ENCODE measurements at regions not wholly inside any gene's neighbourhood (a gene's known extent, or its start where the extent isn't known, plus 50 kb on each side); places are given as distances from the start of the nearest gene placed in this dataset.

GRCh38 chr18:37778417-37779165 is 213.0 kb upstream of the CELF4 start:
- Mint-ChIP-seq H3K4me1 (no peaks in the 10 kb centered on the region), H3K27ac (no peak overlapping the region), H3K36me3 (no peaks in the 10 kb centered on the region), H3K27me3 (peaks cover 0 to 1% of the 10 kb centered on the region in 2 donors), H3K4me3 (no peak overlapping the region), H3K9me3 (peaks cover 0 to 6% (median 1%) of the 10 kb centered on the region in 8 donors)
- CTCF ChIA-PET (ENCODE audit: partially characterized antibody), result no interaction called here
- Histone ChIP-seq H3K27ac (ENCODE audit: low read depth, low read length) (no peak overlapping the region), H3K4me1 (ENCODE audit: insufficient read depth, low read length) (no peaks in the 10 kb centered on the region), H3K4me3 (ENCODE audit: low read length in 2 of 2) (no peak overlapping the region), H3K36me3 (ENCODE audit: insufficient read depth, low read length) (no peaks in the 10 kb centered on the region), H3K27me3 (ENCODE audit: insufficient read depth, low read length) (no peaks in the 10 kb centered on the region), H3K9me3 (ENCODE audit: control insufficient read depth in 1 of 2, low read length in 2 of 2) (no peaks in the 10 kb centered on the region)
- intact Hi-C loops (cut with micrococcal nuclease), result no loop called here
- DNase-seq, result no peak
- POLR2A ChIA-PET (ENCODE audit: partially characterized antibody), result no interaction called here

GRCh38 chr18:37769826-37770225 is 204.2 kb upstream of the CELF4 start:
- Histone ChIP-seq H3K27ac (ENCODE audit: low read depth, low read length) (no peak overlapping the region), H3K27me3 (ENCODE audit: insufficient read depth, low read length) (no peaks in the 10 kb centered on the region), H3K36me3 (ENCODE audit: insufficient read depth, low read length) (no peaks in the 10 kb centered on the region), H3K9me3 (ENCODE audit: control insufficient read depth in 1 of 2, low read length in 2 of 2) (no peaks in the 10 kb centered on the region), H3K4me3 (ENCODE audit: low read length in 2 of 2) (no peak overlapping the region), H3K4me1 (ENCODE audit: insufficient read depth, low read length) (no peaks in the 10 kb centered on the region)
- no peaks in the 10 kb centered on the region for H3K4me1 Mint-ChIP-seq
- H3K9me3 Mint-ChIP-seq, result peaks cover 0 to 5% (median 2%) of the 10 kb centered on the region in 8 donors
- no peaks in the 10 kb centered on the region for H3K36me3 Mint-ChIP-seq
- POLR2A ChIA-PET (ENCODE audit: partially characterized antibody), result no interaction called here
- no peak overlapping the region for H3K4me3 Mint-ChIP-seq
- CTCF ChIA-PET (ENCODE audit: partially characterized antibody), result no interaction called here
- no peak for DNase-seq
- intact Hi-C loops (cut with micrococcal nuclease), result no loop called here
- H3K27me3 Mint-ChIP-seq, result peaks cover 0 to 1% of the 10 kb centered on the region in 2 donors
- H3K27ac Mint-ChIP-seq, result no peak overlapping the region

DNA sequence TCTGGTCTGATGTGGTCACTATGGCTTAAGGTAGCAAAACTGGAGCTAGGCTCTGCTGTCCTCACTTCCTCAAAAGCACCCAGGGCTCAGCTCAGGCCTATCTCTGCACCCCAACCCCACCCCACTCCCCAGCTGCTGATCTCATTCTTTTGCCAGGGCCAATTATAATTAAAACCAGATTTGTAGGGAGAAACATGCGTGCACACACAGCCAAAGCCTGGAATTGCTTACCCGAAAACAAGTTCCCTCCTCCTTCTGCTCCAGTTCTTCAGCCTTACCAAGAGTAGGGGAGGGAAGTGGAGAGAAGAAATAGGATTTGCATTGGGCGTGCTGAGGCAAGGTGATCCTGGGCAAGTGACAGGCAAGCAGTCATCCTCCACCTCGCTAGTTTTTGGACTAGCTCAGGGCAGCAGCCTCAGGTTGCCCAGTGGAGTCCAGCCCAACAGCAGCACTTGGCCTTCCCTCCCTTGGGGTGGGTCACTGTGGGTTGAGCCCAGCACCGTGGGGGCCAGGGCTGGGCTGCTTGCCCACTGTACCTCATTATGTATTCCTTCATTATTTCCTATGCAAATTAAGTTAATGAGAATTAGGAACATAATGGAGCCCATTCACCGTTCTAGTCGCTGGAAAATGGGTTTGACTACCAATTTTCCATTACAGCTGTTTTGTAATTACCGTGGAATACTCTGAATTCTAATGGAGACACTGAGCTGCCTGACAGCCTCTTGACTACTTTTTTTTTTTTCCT is 199.1 kb upstream of the CELF4 start:
- Mint-ChIP-seq H3K4me1 (no peaks in the 10 kb centered on the region), H3K9me3 (peaks cover 0 to 6% (median 3%) of the 10 kb centered on the region in 8 donors), H3K27ac (no peak overlapping the region), H3K27me3 (no peaks in the 10 kb centered on the region), H3K36me3 (no peaks in the 10 kb centered on the region), H3K4me3 (no peak overlapping the region)
- H3K27me3 ChIP-seq (ENCODE audit: insufficient read depth, low read length), result no peaks in the 10 kb centered on the region
- POLR2A ChIA-PET (ENCODE audit: partially characterized antibody), result no interaction called here
- no peak for DNase-seq
- H3K36me3 ChIP-seq (ENCODE audit: insufficient read depth, low read length), result no peaks in the 10 kb centered on the region
- CTCF ChIA-PET (ENCODE audit: partially characterized antibody), result no interaction called here
- no peaks in the 10 kb centered on the region for H3K4me1 ChIP-seq (ENCODE audit: insufficient read depth, low read length)
- H3K9me3 ChIP-seq (ENCODE audit: control insufficient read depth in 1 of 2, low read length in 2 of 2), result no peaks in the 10 kb centered on the region
- no peak overlapping the region for H3K4me3 ChIP-seq (ENCODE audit: low read length in 2 of 2)
- no peak overlapping the region for H3K27ac ChIP-seq (ENCODE audit: low read depth, low read length)
- intact Hi-C loops (cut with micrococcal nuclease), result no loop called here

DNA sequence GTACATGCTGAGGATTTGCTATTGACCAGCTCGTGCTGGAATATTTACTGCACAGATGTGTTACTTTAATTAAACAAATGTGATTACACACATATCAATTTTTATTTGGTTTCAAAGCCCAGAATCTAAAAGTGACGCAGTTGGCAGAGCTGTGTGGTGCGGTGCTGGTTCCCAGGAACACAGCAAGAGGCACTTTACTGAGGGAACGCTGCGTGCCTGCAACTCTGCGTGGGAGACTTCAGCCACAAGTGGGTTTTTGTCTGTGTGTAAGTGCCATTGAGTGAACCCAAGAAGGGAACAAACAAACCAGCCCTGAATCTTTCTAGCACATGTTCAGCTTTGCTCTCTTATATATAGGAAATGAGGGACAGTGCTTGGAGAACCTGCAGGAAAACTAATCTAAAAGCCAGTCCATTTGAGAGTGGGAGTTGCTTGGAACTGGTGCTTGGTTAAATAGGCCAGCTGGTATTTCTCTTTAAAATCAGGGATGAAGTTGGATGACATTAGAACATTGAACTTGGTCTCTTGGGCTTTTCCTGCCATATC is 196.6 kb upstream of the CELF4 start:
- Histone ChIP-seq H3K4me1 (ENCODE audit: insufficient read depth, low read length) (no peaks in the 10 kb centered on the region), H3K4me3 (ENCODE audit: low read length in 2 of 2) (no peak overlapping the region), H3K9me3 (ENCODE audit: control insufficient read depth in 1 of 2, low read length in 2 of 2) (no peaks in the 10 kb centered on the region), H3K27me3 (ENCODE audit: insufficient read depth, low read length) (no peaks in the 10 kb centered on the region), H3K27ac (ENCODE audit: low read depth, low read length) (no peak overlapping the region), H3K36me3 (ENCODE audit: insufficient read depth, low read length) (no peaks in the 10 kb centered on the region)
- intact Hi-C loops (cut with micrococcal nuclease), result no loop called here
- no peaks in the 10 kb centered on the region for H3K4me1 Mint-ChIP-seq
- H3K27me3 Mint-ChIP-seq, result no peaks in the 10 kb centered on the region
- no peak for DNase-seq
- no peaks in the 10 kb centered on the region for H3K36me3 Mint-ChIP-seq
- ChIA-PET CTCF (ENCODE audit: partially characterized antibody) (no interaction called here), POLR2A (ENCODE audit: partially characterized antibody) (no interaction called here)
- no peak overlapping the region for H3K4me3 Mint-ChIP-seq
- peaks cover 0 to 4% (median 2%) of the 10 kb centered on the region in 8 donors for H3K9me3 Mint-ChIP-seq
- no peak overlapping the region for H3K27ac Mint-ChIP-seq

- POLR2A ChIA-PET (ENCODE audit: partially characterized antibody), result no interaction called here
- H3K9me3 Mint-ChIP-seq, result peaks cover 0 to 3% (median 0%) of the 10 kb centered on the region in 8 donors
- CTCF ChIA-PET (ENCODE audit: partially characterized antibody), result no interaction called here
- no peaks in the 10 kb centered on the region for H3K4me1 ChIP-seq (ENCODE audit: insufficient read depth, low read length)
- H3K27ac ChIP-seq (ENCODE audit: low read depth, low read length), result no peak overlapping the region
- H3K36me3 ChIP-seq (ENCODE audit: insufficient read depth, low read length), result no peaks in the 10 kb centered on the region
- H3K27ac Mint-ChIP-seq, result no peak overlapping the region
- no peaks in the 10 kb centered on the region for H3K4me1 Mint-ChIP-seq
- H3K9me3 ChIP-seq (ENCODE audit: control insufficient read depth in 1 of 2, low read length in 2 of 2), result no peaks in the 10 kb centered on the region
- no peak overlapping the region for H3K4me3 ChIP-seq (ENCODE audit: low read length in 2 of 2)
- DNase-seq, result no peak
- intact Hi-C loops (cut with micrococcal nuclease), result no loop called here
- no peaks in the 10 kb centered on the region for H3K27me3 ChIP-seq (ENCODE audit: insufficient read depth, low read length)
- no peaks in the 10 kb centered on the region for H3K27me3 Mint-ChIP-seq
- H3K4me3 Mint-ChIP-seq, result no peak overlapping the region
- H3K36me3 Mint-ChIP-seq, result no peaks in the 10 kb centered on the region
These were observed 188.5 kb upstream of the CELF4 start for GRCh38 chr18:37754141-37754540.

DNA sequence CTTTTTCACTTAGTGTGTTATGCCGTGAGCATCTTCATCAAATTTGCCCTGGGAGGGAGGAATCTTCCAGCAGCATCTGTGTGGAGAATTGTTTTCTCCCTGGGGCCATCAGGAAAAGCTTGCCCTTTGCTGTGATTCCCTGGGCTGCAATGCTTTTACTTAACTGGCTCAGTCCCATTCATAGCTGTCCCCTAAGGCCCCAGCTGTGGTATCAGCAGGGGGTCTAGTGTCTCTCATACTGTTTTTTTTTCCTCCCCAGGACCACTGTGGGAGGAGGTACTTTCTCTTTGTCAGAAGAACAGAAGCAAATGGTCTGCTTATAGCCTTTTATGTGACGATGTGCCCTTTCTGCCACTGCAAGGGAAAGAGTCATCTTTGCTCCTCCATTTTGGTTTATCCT is 176.8 kb upstream of the CELF4 start:
- Mint-ChIP-seq H3K27ac (no peak overlapping the region), H3K9me3 (peaks cover 0 to 2% (median 0%) of the 10 kb centered on the region in 8 donors), H3K36me3 (no peaks in the 10 kb centered on the region), H3K4me1 (no peaks in the 10 kb centered on the region), H3K4me3 (no peak overlapping the region), H3K27me3 (peaks cover 0 to 1% of the 10 kb centered on the region in 2 donors)
- POLR2A ChIA-PET (ENCODE audit: partially characterized antibody), result no interaction called here
- Histone ChIP-seq H3K27ac (ENCODE audit: low read depth, low read length) (no peak overlapping the region), H3K9me3 (ENCODE audit: control insufficient read depth in 1 of 2, low read length in 2 of 2) (no peaks in the 10 kb centered on the region), H3K36me3 (ENCODE audit: insufficient read depth, low read length) (no peaks in the 10 kb centered on the region), H3K4me1 (ENCODE audit: insufficient read depth, low read length) (no peaks in the 10 kb centered on the region), H3K27me3 (ENCODE audit: insufficient read depth, low read length) (no peaks in the 10 kb centered on the region), H3K4me3 (ENCODE audit: low read length in 2 of 2) (no peak overlapping the region)
- intact Hi-C loops (cut with micrococcal nuclease), result no loop called here
- CTCF ChIA-PET (ENCODE audit: partially characterized antibody), result no interaction called here
- DNase-seq, result no peak

DNA sequence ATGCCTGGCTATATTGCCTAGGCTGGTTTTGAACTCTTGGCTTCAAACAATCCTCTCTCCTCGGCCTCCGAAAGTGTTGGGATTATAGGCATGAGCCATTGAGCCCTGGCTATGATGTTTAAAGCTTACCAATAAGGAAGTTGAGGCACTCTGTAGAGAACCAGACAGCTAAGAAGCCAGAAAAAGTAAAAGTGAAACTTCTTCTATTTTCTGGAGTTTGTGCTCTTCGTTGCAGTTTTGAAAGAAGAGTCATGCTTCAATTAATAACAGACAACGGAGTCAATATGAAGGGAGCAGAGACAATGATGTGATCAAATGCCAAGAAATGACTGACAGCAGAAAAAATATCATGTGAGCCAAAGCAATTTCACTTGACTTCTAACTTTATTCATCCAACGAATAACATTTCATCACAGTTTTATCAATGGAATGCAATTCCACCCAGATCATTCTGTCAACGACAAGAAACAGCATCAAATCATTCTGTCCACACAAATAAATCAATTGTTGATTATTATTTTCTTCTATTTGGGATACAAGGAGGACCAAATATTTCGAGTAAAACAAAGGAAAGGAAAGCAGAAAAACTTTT is 175.5 kb upstream of the CELF4 start:
- no peak overlapping the region for H3K27ac ChIP-seq (ENCODE audit: low read depth, low read length)
- POLR2A ChIA-PET (ENCODE audit: partially characterized antibody), result no interaction called here
- Mint-ChIP-seq H3K4me1 (no peaks in the 10 kb centered on the region), H3K27ac (no peak overlapping the region), H3K9me3 (peaks cover 0 to 2% (median 0%) of the 10 kb centered on the region in 8 donors), H3K36me3 (no peaks in the 10 kb centered on the region), H3K27me3 (peaks cover 0 to 1% of the 10 kb centered on the region in 2 donors), H3K4me3 (no peak overlapping the region)
- H3K27me3 ChIP-seq (ENCODE audit: insufficient read depth, low read length), result no peaks in the 10 kb centered on the region
- H3K9me3 ChIP-seq (ENCODE audit: control insufficient read depth in 1 of 2, low read length in 2 of 2), result no peaks in the 10 kb centered on the region
- no peaks in the 10 kb centered on the region for H3K4me1 ChIP-seq (ENCODE audit: insufficient read depth, low read length)
- no peak overlapping the region for H3K4me3 ChIP-seq (ENCODE audit: low read length in 2 of 2)
- DNase-seq, result no peak
- intact Hi-C loops (cut with micrococcal nuclease), result no loop called here
- CTCF ChIA-PET (ENCODE audit: partially characterized antibody), result no interaction called here
- H3K36me3 ChIP-seq (ENCODE audit: insufficient read depth, low read length), result no peaks in the 10 kb centered on the region

All from CD4-positive, alpha-beta memory T cell (primary cell).